ENCODE measurements at regions not wholly inside any gene's neighbourhood (a gene's known extent, or its start where the extent isn't known, plus 50 kb on each side); places are given as distances from the start of the nearest gene placed in this dataset.

DNA sequence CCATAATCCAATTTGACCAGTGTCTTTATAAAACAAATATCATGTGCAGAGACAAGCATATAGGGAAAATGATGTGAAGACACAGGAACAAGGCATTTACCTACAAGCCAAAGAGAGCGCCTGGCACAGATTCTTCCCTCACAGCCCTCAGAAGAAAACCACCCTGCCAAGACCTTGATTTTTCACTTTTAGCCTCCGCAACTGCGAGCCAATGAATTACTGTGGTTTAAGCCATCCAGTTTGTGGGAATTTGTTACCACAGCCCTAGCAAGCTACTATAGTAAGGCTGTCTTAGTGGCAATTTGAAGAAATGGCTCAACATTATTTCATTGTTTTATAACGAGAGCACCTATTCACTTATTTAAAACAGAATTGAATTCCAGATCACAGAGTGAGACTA lies 85.7 kb upstream of the CCDC190 start:
- Histone ChIP-seq H3K4me3 (no peak overlapping the region), H3K27ac (no peak overlapping the region), H3K36me3 (no peaks in the 10 kb centered on the region), H3K4me1 (no peaks in the 10 kb centered on the region), H3K27me3 (no peaks in the 10 kb centered on the region), H3K9me3 (no peaks in the 10 kb centered on the region)
- TF ChIP-seq, protein P1, sequence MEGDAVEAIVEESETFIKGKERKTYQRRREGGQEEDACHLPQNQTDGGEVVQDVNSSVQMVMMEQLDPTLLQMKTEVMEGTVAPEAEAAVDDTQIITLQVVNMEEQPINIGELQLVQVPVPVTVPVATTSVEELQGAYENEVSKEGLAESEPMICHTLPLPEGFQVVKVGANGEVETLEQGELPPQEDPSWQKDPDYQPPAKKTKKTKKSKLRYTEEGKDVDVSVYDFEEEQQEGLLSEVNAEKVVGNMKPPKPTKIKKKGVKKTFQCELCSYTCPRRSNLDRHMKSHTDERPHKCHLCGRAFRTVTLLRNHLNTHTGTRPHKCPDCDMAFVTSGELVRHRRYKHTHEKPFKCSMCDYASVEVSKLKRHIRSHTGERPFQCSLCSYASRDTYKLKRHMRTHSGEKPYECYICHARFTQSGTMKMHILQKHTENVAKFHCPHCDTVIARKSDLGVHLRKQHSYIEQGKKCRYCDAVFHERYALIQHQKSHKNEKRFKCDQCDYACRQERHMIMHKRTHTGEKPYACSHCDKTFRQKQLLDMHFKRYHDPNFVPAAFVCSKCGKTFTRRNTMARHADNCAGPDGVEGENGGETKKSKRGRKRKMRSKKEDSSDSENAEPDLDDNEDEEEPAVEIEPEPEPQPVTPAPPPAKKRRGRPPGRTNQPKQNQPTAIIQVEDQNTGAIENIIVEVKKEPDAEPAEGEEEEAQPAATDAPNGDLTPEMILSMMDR (IDR thresholded peaks at IDR 0.05) = no peak
- no peak for TF ChIP-seq POLR2A (IDR thresholded peaks at IDR 0.05)
- TF ChIP-seq POLR2AphosphoS5 (IDR thresholded peaks at IDR 0.05) = no peak
- TF ChIP-seq EP300 (IDR thresholded peaks at IDR 0.05) = no peak
- no peak for DNase-seq
- WGBS, 2 donors = 91 to 94% methylated on average over 4 of the region's 4 CpGs
- ATAC-seq (ENCODE audit: low FRiP score in 2 of 2) = no peak

DNA sequence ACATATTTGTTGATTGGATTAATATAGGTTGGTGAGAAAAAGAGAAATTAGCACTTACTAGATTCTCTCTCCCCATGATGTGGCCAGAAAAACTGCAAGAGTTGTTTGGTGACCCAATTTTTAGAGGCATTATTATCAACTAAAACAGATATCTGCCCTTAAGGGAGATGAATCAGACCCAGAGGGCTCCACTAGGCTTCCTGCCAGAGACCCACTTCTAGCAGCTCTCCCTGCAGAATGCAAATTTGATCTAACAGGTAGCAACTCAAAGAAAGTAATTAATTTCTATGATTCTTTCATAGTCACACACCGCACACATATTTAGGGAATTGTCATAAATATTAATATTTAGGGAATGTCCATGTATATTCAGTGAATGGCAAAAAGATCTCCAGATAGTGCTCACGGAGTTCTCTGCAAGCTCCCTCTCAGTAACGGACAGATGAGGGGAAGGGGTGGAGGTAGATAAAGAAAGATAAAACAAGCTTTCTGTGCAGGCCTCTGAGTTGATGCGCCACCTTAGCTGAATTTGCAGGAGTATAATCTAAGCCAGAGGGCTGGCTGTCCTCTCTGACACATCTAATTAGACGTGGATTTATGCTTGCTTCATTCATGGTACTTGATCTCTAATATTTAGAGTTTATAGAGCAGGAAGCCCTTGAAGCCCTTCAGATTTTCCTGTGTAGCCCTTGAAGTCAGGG lies 84.1 kb upstream of the CCDC190 start:
- Histone ChIP-seq H3K4me3 (no peak overlapping the region), H3K4me1 (no peaks in the 10 kb centered on the region), H3K36me3 (no peaks in the 10 kb centered on the region), H3K9me3 (no peaks in the 10 kb centered on the region), H3K27ac (no peak overlapping the region), H3K27me3 (no peaks in the 10 kb centered on the region)
- no peak for ATAC-seq (ENCODE audit: low FRiP score in 2 of 2)
- TF ChIP-seq POLR2A (IDR thresholded peaks at IDR 0.05) (no peak), POLR2AphosphoS5 (IDR thresholded peaks at IDR 0.05) (no peak), EP300 (IDR thresholded peaks at IDR 0.05) (no peak)
- TF ChIP-seq, protein P1 (IDR thresholded peaks at IDR 0.05) = no peak
- 76 to 80% methylated on average over 5 of the region's 5 CpGs for WGBS, 2 donors
- DNase-seq = no peak

DNA sequence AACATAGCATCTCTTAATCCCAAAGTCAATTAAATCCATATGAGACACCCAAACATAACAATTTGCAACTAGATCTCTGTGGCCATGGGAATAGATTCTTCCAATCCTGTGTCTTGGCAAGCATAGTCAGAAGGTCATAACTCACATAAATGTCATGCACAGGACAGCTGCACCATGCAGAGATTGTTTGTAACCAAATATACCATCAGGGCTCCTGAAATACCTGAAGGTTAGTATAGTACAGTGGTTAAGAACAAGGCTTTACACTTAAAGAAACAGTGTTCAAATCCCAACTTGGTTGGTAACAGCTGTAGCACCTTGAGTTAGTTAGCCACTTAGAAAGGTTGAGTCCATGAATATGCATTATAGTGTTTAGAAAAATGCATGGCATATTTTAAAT lies 82.6 kb upstream of the CCDC190 start:
- no peak overlapping the region for H3K27ac ChIP-seq
- H3K36me3 ChIP-seq = no peaks in the 10 kb centered on the region
- no peak for ATAC-seq (ENCODE audit: low FRiP score in 2 of 2)
- TF ChIP-seq EP300 (IDR thresholded peaks at IDR 0.05) (no peak), POLR2AphosphoS5 (IDR thresholded peaks at IDR 0.05) (no peak), POLR2A (IDR thresholded peaks at IDR 0.05) (no peak)
- TF ChIP-seq, protein P1 (IDR thresholded peaks at IDR 0.05) = no peak
- no peaks in the 10 kb centered on the region for H3K4me1 ChIP-seq
- no peak overlapping the region for H3K4me3 ChIP-seq
- H3K27me3 ChIP-seq = no peaks in the 10 kb centered on the region
- no peaks in the 10 kb centered on the region for H3K9me3 ChIP-seq
- DNase-seq = no peak

DNA sequence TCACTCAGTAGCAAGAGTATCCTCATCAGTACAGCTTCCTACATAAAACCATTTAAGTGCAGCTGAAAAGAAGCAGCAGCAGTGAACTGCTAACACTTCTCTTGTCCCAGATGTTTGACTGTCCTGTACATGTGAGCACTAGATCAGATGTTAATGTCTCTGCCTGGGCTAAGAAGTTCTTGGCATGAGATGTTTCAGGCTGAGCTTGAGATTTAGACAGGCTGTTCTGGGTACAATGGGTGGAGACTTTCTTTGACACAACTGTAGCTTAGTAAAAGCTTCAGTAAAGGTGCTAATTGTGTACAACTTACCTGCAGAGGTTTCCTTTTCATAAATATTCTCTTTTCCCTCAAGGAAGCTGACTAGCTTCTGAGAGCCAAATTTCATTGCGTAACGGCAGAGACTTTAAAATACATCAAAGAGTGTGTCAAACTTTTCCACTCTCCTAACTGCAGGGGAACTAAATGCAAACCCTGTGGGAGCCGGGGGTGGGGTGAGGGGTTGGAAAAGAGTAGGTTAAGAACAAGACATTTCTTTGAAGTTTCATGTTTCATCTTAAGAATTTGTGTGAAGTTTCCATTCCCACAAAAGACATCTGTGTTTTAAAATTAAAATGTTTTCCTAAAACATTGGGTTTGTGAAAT lies 82.1 kb upstream of the CCDC190 start:
- DNase-seq (no peak), ATAC-seq (ENCODE audit: low FRiP score in 2 of 2) (no peak)
- Histone ChIP-seq H3K27me3 (no peaks in the 10 kb centered on the region), H3K9me3 (no peaks in the 10 kb centered on the region), H3K4me3 (no peak overlapping the region), H3K36me3 (no peaks in the 10 kb centered on the region), H3K4me1 (no peaks in the 10 kb centered on the region), H3K27ac (no peak overlapping the region)
- 22 to 29% methylated on average over 3 of the region's 3 CpGs for WGBS, 2 donors
- no peak for TF ChIP-seq EP300 (IDR thresholded peaks at IDR 0.05)
- TF ChIP-seq, protein P1 (IDR thresholded peaks at IDR 0.05) = no peak
- TF ChIP-seq POLR2AphosphoS5 (IDR thresholded peaks at IDR 0.05) = no peak
- no peak for TF ChIP-seq POLR2A (IDR thresholded peaks at IDR 0.05)

DNA sequence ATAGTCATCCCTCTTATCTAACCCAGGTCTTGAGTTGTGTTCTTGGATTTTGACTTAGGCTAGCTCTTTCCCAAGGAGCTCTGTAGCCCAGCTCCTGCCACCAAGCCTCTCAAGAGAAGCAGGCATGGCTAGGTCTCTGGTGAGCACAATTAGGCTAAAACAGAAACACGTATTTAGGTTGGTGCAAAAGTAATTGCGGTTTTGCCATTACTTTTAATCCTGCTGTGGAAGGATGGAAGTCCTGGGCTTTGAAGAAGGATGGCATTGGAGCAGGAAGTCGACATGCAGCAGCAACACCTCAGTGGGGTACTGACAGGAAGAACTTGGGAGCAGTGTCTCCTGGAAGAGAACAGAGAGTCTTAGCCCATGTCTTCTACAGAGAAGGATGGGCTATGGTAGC lies 80.0 kb upstream of the CCDC190 start:
- Histone ChIP-seq H3K27me3 (no peaks in the 10 kb centered on the region), H3K9me3 (no peaks in the 10 kb centered on the region)
- no peak for ATAC-seq (ENCODE audit: low FRiP score in 2 of 2)

More for the DNA sequence above, 80.0 kb upstream of the CCDC190 start:
- WGBS, 2 donors = 68 to 85% methylated on average over 3 of the region's 3 CpGs
- H3K36me3 ChIP-seq = no peaks in the 10 kb centered on the region
- no peak for TF ChIP-seq POLR2AphosphoS5 (IDR thresholded peaks at IDR 0.05)
- no peak for TF ChIP-seq EP300 (IDR thresholded peaks at IDR 0.05)
- H3K27ac ChIP-seq = no peak overlapping the region
- DNase-seq = no peak
- no peak overlapping the region for H3K4me3 ChIP-seq
- H3K4me1 ChIP-seq = no peaks in the 10 kb centered on the region
